NOMO-1 treated with dmso at 0.1 percent for 144 hours (cell line): ENCODE measurements at regions not wholly inside any gene's neighbourhood (a gene's known extent, or its start where the extent isn't known, plus 50 kb on each side); places are given as distances from the start of the nearest gene placed in this dataset.
"Not testable (repeated sequence)": the region's sequence is repeated elsewhere in the genome, so short reads cannot be mapped to it uniquely, and the experiment has no call there.

Experiments used
- DNase-seq: peaks from one replicate; lab custom pipeline; 2025; ENCODE audit not compliant: unreplicated experiment; lab: John Stamatoyannopoulos, UW

DNA sequence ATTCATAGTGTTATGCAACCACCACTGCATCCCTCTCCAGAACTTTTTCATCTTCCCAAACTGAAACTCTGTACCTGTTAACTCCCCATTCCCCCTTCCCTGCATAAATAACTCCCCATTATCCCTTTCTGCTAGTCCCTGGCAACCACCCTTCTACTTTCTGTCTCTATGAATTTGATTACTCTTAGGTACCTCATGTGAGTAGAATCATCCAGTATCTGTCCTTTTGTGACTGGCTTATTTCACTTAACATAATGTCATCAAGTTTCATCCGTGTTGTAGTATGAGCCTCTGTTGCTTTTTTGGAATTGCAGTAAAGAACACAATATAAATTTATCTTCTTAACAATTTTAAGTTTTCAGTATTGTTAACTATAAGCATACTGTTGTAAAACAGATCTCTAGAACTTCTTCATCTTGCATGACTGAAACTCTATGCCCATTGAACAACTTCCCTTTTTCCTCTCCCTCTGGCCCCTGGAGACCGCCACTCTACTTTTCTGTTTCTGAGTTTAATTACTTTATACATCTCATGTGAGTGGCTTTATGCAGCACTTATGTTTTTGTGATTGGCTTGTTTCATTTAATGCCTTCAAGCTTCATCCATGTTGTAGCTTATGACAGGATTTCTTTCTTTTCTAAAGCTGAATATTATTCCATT is 87.3 kb upstream of the ABCC4 start:
- peak; percentile 47 for DNase-seq

GRCh38 chr13:95391362-95391761 is 90.1 kb upstream of the ABCC4 start:
- DNase-seq = no peak

GRCh38 chr13:95391785-95392184 is 90.5 kb upstream of the ABCC4 start:
- no peak for DNase-seq

- DNase-seq = no peak
Observed at GRCh38 chr13:95392597-95392996, 91.3 kb upstream of the ABCC4 start.

DNA sequence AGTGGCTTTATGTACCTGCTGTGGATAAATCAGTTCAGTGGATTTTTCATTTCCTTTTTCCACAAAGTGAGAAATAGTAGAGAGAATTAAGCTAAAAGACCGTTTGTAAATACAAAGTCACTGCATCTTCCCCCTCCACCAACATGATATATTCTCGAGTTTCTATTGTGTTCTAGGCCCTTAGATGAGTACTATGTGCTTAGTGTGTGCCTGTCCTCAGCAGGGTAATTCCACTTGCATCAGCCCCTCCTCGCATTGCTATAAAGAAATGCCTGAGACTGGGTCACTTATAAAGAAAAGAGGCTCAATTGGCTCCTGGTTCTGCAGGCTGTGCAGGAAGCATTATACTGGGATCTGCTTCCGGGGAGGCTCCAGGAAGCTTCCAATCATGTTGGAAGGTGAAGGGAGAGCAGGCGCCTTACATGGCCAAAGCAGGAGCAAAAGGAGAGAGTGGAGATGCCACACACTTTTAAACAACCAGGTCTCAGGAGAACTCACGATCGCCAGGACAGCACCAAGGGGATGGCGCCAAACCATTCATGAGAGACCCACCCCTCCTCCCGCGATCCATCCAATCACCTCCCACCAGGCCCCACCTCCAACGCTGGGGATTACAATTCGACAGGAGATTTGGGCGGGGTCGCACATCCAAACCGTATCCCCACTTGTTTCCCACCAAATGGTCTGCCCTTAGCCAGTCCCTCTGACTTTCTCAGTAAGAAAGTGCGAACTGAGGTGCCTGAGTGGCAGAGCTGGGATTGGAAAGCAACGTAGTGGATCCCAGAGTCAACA is 102.3 kb upstream of the ABCC4 start:
- DNase-seq = no peak

DNA sequence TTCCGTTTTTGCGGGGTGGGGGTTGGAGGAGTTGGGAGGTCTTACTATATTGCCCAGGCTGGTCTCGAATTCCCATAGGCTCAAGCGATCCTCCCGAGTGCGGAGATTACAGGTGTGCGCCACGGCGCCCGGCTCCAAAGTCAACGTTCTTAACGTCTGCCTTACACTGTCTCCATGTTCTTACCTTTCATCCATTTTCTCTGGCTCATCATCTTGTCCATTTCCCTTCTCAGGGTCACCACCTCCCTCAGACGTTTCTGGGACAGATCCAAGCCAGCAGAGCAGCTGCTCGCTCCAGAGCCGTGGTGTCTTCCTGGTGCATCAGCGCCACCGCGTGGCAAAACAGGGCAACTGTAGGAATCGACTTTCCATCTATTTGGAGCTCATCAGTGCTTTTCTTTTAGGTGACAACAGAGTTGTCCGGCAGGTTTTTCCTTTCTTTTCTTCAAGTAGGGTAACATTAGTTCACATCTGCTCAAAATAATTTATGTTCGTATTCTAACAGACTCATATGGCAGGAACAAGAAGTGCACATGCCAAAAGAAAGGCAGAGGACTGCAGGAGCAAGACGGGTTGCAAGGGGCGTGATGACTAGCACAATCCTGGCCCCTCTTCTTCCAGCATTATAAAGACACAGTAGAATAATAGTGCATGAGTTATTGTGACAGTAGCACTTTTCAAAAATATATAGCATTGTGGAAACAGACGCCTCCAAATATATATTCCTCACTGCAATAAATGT is 103.1 kb upstream of the ABCC4 start:
- peak; percentile 18 for DNase-seq

GRCh38 chr13:95406176-95406575 is 104.9 kb upstream of the ABCC4 start:
- DNase-seq = no peak

- no peak for DNase-seq
Observed at GRCh38 chr13:95411428-95412040, 110.3 kb upstream of the ABCC4 start.

DNA sequence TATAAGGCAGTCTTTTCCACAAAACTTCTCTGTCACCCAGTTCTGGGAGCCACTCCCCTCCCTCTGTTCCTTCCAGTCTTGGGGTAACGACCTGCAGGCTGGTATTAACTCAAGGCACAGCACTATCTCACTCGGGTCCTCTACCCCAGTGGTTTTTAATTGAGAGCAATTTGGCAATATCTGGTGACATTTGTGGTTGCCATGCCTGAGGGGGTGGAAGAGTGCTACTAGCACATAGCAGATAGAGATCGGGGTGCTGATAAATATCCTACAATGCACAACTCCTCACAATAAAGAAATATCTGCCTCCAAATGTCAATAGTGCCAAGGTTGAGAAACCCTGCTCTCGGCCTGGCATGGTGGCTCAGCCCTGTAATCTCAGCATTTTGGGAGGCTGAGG is 117.7 kb upstream of the ABCC4 start:
- DNase-seq = no peak

DNA sequence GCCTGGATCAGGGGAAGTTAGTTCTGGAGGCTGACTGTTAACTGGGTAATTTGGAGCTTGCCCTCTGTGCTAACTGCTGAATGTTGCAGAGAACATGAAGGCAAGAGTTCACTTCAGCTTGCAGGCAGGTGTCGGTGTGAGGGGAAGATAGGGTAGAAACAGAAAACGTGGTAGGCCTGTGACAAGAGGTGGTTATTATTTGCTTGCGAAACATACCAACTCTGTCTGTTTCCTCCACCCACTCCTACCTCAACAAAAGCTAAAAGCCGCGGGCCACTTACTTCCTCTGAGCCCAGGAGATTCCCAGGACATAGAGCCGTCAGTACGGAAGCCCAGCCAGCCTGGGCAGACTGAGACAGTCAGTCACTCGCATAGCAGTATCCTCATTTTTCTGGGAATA is 119.2 kb upstream of the ABCC4 start:
- peak; percentile 20 for DNase-seq

DNA sequence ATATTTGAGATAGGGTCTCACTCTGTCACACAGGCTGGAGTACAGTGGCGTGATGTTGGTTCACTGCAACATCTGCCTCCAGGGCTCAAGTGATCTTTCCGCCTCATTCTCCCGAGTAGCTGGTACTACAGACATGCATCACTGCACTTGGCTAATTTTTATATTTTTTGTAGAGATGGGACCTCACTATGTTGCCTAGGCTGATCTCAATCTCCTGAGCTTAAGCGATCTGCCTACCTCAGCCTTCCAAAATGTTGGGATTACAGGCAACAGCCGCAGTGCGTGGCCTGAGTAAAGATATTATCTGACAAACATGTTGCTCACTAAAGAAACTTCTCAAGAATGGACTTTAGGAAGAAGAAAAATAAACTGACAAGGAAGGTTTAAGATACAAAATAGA is 125.4 kb upstream of the ABCC4 start:
- no peak for DNase-seq

GRCh38 chr13:95430525-95430924 is 122.0 kb upstream of the CLDN10 start:
- not testable (repeated sequence) for DNase-seq

DNA sequence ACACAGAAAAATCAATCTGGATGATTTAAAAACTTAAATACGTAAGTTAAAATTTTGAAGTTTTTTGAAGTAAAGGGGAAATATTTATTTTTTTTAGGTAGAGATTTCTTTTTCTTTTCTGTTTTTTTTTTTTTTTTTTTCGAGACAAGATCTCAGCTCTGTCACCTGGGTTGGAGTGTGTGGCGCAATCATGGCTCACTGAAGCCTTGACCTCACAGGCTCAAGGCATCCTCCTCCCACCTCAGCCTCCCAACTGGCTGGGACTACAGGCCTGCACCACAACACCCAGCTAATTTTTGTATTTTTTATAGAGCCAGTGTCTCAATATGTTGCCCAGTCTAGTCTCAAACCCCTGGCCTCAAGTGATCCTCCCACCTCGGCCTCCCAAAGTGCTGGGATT is 120.4 kb upstream of the CLDN10 start:
- no peak for DNase-seq

GRCh38 chr13:95433537-95433936 is 119.0 kb upstream of the CLDN10 start:
- no peak for DNase-seq

GRCh38 chr13:95434111-95434510 is 118.4 kb upstream of the CLDN10 start:
- DNase-seq = no peak

- DNase-seq = no peak
Observed at GRCh38 chr13:95437561-95437960, 115.0 kb upstream of the CLDN10 start.

DNA sequence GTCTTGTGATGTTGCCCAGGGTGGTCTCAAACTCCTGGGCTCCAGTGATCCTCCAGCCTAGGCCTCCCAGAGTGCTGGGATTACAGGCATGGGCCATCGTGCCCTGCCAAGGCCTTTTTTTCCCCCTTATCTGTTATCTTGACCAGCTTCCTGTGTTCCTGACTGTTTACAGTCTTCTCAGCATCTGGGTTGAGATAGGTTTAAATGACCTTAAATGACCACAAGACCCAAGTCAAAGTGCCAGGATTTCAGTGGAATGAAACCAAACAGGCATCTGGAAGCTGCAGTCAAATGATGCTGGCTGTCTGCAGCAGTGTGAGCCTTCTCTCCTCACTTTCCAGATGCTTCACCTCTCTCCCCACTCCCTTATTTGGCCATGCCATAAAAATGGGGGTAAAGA is 114.2 kb upstream of the CLDN10 start:
- DNase-seq = no peak

GRCh38 chr13:95440441-95441088 is 112.0 kb upstream of the CLDN10 start:
- no peak for DNase-seq

DNA sequence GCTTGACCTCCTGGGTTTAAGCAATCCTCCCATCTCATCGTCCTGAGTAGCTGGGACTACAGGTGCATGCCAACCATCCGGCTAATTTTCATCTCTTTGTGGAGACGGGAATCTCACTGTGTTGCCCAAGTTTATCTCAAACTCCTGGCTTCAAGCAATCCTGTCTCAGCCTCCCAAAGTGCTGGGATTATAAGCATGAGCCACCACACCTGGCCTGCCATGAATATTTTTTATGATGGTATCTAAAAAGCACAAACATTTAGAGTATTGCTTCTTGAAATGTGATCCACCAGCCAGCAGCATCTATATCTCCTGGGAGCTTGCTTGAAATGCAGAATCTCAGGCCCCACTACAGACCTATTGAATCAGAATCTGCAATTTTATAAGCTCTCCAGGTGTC is 111.2 kb upstream of the CLDN10 start:
- no peak for DNase-seq

GRCh38 chr13:95444006-95444730 is 108.4 kb upstream of the CLDN10 start:
- DNase-seq = no peak
